RPMI8226 (cell line): ENCODE measurements at regions not wholly inside any gene's neighbourhood (a gene's known extent, or its start where the extent isn't known, plus 50 kb on each side); places are given as distances from the start of the nearest gene placed in this dataset.
"Not testable (repeated sequence)": the region's sequence is repeated elsewhere in the genome, so short reads cannot be mapped to it uniquely, and the experiment has no call there.

ENCODE experiments used
- DNase-seq: peaks from one replicate; pipeline ENCODE4 v3.0.0-alpha.2; 2015

DNA sequence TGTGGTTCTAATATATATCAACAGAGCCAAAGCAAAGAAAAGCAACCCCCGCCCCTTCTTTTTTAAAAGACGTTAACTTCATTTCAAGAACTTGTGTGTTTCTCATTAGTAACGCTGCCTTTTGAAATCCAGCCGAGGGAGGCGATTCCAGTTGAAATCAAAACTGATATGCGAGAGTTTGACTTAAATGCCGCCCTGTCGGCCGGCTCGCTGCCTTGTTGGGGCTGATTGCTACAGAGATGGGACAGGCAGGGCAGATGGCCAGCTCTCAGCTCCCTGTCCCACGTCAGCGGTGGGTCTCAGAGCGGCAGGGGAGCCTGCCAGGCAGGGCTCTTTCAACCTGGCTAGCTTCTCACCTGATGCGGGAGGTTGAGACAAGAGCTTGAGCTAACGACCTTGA is 51.9 kb upstream of the ALX4 start:
- no peak for DNase-seq

DNA sequence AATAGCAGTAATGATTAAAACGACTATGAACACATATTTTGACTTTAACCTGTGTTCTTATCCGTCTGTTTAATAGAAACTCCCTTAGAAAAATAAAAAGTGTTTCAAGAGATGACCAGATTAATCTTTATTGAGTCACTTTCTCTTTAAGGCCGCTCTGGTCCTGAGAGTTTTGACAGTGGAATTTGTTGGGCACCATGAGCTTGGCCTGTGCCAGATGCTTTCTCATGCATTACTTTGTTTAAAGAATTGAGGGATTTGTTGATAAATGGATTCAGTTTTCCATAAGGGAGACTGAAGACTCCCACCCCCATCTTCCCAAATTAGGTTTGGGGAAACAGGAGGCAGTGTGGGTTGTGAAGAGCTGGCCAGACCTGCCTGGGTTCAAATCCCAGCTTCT is 53.2 kb upstream of the ALX4 start:
- no peak for DNase-seq

DNA sequence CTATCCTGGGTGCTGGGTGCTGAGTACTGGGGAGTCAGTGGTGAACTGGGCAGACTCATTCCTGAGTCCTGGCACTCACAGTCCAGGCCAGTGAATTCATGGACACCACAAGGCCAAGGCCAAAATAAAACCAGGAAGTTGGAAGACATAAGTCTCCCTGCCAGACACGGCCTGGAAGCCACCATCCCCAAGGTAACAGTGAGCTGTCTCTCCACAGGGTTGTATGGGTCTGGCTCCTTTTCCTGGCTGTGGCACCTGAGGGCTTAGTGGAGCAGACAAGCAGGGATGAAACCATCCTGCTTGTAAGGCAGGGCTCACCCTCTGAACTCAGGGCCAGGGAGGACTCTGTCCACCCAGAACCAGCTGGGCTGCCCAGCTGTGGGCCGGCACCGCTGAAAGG is 54.7 kb upstream of the ALX4 start:
- no peak for DNase-seq

GRCh38 chr11:44365616-44366015 is 55.7 kb upstream of the ALX4 start:
- DNase-seq: no peak

DNA sequence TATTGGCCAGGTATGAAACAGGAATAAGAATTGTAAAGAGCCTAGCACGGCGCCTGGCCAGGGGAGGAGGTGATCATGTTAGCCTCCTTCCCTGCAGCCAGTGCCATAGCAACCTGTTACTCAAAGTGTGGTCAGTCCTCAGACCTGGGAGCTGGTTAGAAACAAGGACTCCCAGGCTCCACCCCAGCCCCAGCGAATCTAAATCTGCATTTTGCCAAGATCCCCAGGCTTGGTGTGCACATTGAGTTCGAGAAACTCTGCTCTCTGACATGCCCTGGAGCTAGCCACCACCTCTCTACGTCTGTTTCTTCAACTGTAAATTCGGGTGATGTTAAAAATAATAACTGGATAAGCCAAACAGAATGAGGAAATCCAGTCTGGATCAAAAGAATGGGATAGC is 56.1 kb upstream of the ALX4 start:
- DNase-seq: no peak

DNA sequence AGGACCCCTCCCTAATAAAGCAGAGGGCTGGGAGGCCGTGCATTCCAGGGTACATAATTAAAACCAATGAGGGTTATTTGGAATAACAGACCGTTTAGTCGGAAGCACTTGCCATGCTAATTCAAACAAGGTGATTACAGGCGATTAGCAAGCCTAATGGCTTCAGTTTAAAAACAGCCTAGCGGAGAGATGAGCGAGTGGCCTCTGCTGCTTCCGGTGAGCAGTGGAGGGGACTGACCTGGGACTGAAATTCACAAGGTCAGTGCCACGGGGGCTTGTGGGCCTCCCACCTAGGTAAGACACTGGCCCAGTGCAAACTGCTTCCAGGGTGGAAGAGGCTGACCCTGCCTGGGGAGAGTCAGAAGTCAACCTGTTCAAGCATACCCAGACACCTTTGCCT is 56.8 kb upstream of the ALX4 start:
- DNase-seq: no peak

DNA sequence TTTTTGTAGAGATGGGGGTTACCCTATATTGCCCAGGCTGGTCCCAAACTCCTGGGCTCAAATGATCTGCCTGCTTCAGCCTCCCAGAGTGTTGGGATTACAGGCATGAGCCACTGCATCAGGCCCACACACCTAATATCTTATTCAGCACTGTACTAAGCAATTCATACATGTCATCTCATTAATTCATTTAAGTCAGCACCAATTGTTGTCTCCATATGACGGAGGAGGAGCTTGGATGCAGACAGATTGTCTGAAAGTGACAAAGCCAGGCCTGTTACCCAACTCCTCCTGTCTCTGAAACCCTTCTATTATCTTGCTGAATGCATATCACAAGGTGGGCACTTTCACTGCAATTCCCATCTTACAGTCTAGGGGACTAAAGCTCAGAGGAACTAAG is 57.5 kb upstream of the ALX4 start:
- no peak for DNase-seq

DNA sequence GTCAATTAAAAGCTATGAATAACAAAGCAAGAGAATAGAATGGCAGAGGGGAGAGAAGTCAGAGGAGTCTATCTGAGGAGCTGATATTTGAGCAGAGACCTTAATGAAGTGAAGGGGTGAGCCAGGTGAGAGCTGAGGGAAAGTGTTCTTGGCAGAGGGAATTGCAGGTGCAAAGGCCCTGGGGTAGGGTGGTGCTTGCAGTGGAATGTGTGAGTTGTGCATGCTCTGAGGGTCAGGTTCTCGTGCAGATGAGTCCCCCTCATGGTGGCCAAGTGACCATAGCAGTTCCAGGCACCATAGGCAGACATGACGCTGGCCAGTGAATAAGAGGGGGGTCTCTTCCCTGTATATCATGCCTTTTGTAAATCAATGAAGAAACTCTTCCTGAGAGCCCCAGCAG is 58.9 kb upstream of the ALX4 start:
- no peak for DNase-seq

DNA sequence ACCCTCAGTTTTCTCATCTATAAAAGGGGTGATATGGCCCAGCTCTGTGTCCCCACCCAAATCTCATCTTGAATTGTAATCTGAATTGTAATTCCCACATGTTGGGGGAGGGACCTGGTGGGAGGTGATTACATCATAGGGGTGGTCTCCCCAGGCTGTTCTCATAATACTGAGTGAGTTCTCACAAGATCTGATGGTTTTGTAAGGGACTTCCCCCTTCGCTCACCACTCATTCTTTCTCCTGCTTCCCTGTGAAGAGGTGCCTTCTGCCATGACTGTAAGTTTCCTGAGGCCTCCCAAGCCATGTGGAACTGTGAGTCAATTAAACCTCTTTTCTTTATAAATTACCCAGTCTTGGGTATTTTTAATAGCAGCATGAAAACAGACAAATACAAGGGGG is 61.1 kb upstream of the ALX4 start:
- DNase-seq: not testable (repeated sequence)

- DNase-seq: no peak
Measured at GRCh38 chr11:44371706-44372105, 61.8 kb upstream of the ALX4 start.

DNA sequence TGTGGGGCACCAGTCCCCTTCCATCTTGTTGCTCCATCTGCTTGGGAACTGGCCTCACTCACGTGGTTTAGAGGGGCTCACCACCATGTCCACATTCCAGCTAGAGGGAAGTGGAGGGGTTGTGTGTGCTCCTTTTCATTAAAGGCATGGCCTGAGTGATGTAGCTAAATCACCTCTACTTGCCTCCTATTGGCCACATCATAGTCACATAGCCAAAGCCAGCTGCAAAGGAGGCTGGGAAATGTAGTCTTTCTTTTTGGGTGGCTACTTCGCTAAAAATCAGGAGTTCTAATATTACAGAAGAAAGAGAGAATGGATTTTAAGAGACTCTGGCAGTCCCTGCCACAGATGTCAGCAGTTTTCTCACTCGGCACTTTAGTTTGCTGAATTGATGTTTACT is 63.0 kb upstream of the ALX4 start:
- DNase-seq: no peak

- DNase-seq: no peak
Measured at GRCh38 chr11:44374001-44374400, 64.1 kb upstream of the ALX4 start.

- no peak for DNase-seq
Measured at GRCh38 chr11:44376423-44376822, 66.5 kb upstream of the ALX4 start.

DNA sequence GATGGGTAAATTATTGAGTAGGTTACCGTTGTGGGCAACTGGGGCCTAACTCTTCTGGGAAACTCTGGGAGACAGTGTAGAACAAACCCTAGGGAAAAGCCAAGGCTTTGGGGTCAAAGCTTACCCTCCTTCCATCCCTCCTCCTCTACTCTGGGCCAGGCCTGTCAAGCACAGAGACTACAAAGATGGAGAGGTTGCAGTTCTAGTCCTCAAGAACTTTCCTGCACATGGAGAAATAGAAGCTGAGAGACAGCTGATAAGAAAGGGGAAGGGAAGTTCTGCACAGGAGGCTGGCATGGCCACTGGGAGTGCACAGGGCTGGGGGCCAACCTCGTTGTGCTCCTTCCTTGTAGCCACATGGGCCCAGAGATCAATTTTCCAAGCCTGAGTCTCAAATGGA is 67.2 kb upstream of the ALX4 start:
- no peak for DNase-seq

DNA sequence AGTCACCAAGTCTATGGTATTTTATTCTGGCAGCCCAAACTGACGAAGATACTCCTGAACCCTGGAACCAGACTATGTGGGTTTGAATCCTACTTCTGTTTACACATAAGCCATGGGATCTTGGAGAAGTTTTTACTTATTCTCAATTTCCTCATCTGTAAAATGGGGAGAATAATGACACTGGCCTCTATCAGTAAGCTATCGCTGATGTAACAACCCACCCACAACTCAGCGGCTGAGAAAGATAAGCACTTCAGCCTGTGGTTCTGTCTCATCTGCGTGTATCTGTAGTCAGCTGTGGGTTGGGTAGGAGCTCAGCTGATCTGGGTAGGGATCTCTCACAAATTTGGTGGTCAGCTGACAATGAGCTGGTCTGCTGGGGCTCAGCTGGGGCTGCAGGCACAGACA is 68.0 kb upstream of the ALX4 start:
- no peak for DNase-seq

DNA sequence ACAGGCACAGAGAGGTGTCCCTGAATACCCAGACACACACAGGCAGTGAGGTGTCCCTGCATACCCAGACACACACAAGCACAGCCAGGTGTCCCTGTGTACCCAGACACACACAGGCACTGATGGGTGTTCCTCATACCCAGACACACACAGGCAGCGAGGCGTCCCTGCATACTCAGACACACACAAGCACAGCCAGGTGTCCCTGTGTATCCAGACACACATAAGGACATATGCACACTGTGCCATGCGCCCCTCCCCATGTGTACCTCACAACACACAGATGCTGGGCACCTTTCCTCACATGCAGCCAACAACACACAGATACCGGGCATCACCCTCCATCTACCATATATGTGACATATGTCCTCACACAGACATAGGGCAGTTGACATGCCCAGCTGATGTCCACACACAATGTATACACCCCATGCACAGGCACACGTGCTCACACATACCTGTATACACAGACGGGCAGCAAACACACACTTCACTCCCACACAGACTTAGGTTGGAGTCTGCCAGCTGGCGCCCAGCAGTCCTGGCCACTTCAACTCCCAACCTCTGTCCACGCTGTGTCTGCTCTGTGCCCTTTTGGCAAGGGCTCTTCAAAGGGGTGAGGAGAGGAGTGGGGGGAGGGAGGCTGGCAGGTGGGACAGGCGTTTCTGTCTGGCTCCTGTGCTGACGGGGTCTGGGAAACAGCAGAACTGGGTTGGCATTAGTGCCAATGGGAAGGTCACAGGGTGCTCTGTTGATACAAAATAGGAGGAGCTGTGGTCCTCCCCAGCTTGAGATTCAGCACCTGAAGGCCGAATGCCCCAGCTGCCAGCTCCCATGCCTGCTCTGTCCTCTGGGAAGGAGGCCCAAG is 69.4 kb upstream of the ALX4 start:
- no peak for DNase-seq

GRCh38 chr11:44380009-44380313 is 70.0 kb upstream of the ALX4 start:
- peak; percentile 27 for DNase-seq

- DNase-seq: no peak
Measured at GRCh38 chr11:44380820-44381219, 70.9 kb upstream of the ALX4 start.

- DNase-seq: no peak
Measured at GRCh38 chr11:44381261-44381660, 71.3 kb upstream of the ALX4 start.

DNA sequence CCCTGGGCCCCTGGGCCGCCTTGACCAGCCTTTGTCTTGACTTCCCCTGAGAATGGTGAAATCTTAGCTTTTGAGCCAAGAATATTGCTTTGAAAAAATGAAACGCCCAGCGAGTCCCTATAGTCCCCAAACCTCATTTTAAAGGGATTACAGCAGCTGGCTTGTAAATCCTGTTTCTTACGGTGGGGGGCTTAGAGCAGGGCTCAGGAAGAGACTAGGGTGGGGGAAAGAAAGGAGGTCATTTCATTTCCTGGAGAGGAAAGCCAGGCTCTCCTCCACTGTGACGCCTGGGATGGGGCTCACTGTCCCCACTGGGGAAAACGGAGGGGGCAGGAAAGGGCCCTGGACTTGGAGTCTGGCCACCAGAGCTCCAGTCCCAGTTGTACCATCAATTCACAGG is 72.2 kb upstream of the ALX4 start:
- DNase-seq: no peak

DNA sequence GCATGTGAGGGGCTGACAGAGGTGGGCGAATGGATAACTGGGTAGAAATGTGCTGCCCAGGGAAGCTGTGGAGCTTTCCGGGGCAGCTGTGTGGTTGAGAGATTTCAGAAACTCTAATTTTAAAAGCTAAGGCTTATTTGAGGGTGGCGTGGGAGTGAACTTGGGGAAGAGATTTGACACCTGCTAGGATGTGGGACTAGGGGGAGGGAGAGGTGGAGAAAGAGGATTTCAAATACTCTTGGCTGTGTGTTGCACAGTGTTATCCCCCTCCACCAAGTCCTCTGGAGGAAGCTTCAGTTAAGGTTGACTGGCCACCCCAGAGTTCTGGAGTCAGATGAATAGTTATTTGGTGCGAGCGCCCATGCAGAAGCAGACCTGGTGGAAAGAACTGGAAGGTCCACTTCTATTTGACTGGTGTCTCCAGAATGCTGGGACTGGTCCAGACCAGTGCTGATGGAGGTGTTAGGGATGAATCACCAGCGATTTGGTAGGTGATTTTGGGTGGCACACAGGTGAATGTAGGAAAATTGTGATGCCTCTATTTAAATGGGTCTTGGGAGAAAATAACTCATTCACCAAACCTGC is 72.8 kb upstream of the ALX4 start:
- no peak for DNase-seq

DNA sequence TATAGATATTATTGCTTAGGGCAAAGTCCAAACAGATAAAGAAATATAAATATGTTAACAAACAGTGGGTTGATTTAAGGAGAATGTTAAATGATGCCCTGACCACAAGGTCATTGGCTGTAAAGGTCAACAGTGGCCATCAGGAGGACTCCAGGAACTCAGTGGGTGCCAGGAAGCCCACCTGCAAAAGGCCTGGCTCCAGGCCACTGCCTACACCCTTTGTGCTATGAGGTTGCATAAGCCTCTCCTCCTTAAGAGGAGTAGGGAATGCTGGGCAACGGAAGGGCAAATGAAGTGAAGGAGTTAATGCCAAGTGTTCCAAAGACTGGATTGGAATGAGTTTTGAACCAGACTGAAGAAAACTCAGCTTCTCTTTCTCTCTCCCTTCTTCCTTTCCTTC is 73.3 kb upstream of the ALX4 start:
- DNase-seq: no peak

- no peak for DNase-seq
Measured at GRCh38 chr11:44387415-44387814, 77.5 kb upstream of the ALX4 start.

GRCh38 chr11:44387825-44388224 is 77.9 kb upstream of the ALX4 start:
- DNase-seq: no peak
